ENCODE measurements at regions not wholly inside any gene's neighbourhood (a gene's known extent, or its start where the extent isn't known, plus 50 kb on each side); places are given as distances from the start of the nearest gene placed in this dataset.
A peak's percentile ranks its signal among the peaks of the same experiment; 100 is the strongest.

- TF ChIP-seq BHLHE40 (IDR thresholded peaks at IDR 0.05; ENCODE audit: borderline replicate concordance in 1 of 2, low read depth in 2 of 2, low read length in 1 of 2) (0 out of 4 replicates have a peak, but pooled peaks of 1 of the 2 experiments have one; percentile 6), MTA2 (IDR thresholded peaks at IDR 0.05; ENCODE audit: low read depth) (peak; percentile 58), ZNF207 (IDR thresholded peaks at IDR 0.05; ENCODE audit: borderline replicate concordance) (no peak), TARDBP (IDR thresholded peaks at IDR 0.05; ENCODE audit: borderline replicate concordance) (no peak), SKIL (IDR thresholded peaks at IDR 0.05; ENCODE audit: low read depth, poor library complexity, severe bottlenecking) (no peak), ZBTB11 (CRISPR knock-in tag; IDR thresholded peaks at IDR 0.05) (no peak), NR2C1 (IDR thresholded peaks at IDR 0.05) (no peak), FOXM1 (IDR thresholded peaks at IDR 0.05; ENCODE audit: low read depth, low read length) (no peak), NFYA (IDR thresholded peaks at IDR 0.05; ENCODE audit: borderline replicate concordance, low read depth, low read length) (no peak), BCLAF1 (IDR thresholded peaks at IDR 0.05) (no peak), NFYB (IDR thresholded peaks at IDR 0.05; ENCODE audit: insufficient read depth, low read depth, low read length) (no peak), HDAC2 (IDR thresholded peaks at IDR 0.05) (no peak), GATAD2B (conservative IDR thresholded peaks at IDR 0.05; ENCODE audit: low read depth) (no peak), ETV6 (conservative IDR thresholded peaks at IDR 0.05 in 1 of 2, IDR thresholded peaks at IDR 0.05 in 1 of 2; ENCODE audit: borderline replicate concordance in 1 of 2, low read depth in 1 of 2) (no peak), FOXK2 (IDR thresholded peaks at IDR 0.05) (no peak)
Observed at GRCh38 chr7:17206349-17206905, 92.0 kb upstream of the AHR start (continued).
